ENCODE measurements at regions not wholly inside any gene's neighbourhood (a gene's known extent, or its start where the extent isn't known, plus 50 kb on each side); places are given as distances from the start of the nearest gene placed in this dataset.

GRCh38 chr1:229810140-229810539 lies 184.1 kb downstream of the URB2 start:
- no peaks in the 10 kb centered on the region for H3K4me1 Mint-ChIP-seq (ENCODE audit: low read depth)
- peaks cover 20% of the 10 kb centered on the region for H3K9me3 Mint-ChIP-seq
- no peak overlapping the region for H3K27ac Mint-ChIP-seq
- no peak for TF ChIP-seq CTCF (IDR thresholded peaks at IDR 0.05)
- H3K36me3 Mint-ChIP-seq (ENCODE audit: low read depth), result no peaks in the 10 kb centered on the region
- no peak for DNase-seq
- no peak overlapping the region for H3K4me3 Mint-ChIP-seq
- peaks cover 2% of the 10 kb centered on the region for H3K27me3 Mint-ChIP-seq (ENCODE audit: insufficient read depth)

- Mint-ChIP-seq H3K27ac (no peak overlapping the region), H3K4me1 (ENCODE audit: low read depth) (no peaks in the 10 kb centered on the region), H3K9me3 (peaks cover 16% of the 10 kb centered on the region), H3K36me3 (ENCODE audit: low read depth) (no peaks in the 10 kb centered on the region), H3K27me3 (ENCODE audit: insufficient read depth) (peaks cover 2% of the 10 kb centered on the region), H3K4me3 (no peak overlapping the region)
- DNase-seq, result no peak
- no peak for TF ChIP-seq CTCF (IDR thresholded peaks at IDR 0.05)
Measured at GRCh38 chr1:229810961-229811360, 184.9 kb downstream of the URB2 start.

GRCh38 chr1:229812148-229812547 lies 186.1 kb downstream of the URB2 start:
- Mint-ChIP-seq H3K4me1 (ENCODE audit: low read depth) (no peaks in the 10 kb centered on the region), H3K27me3 (ENCODE audit: insufficient read depth) (peaks cover 2% of the 10 kb centered on the region), H3K9me3 (peaks cover 16% of the 10 kb centered on the region), H3K4me3 (no peak overlapping the region), H3K27ac (no peak overlapping the region), H3K36me3 (ENCODE audit: low read depth) (no peaks in the 10 kb centered on the region)
- no peak for TF ChIP-seq CTCF (IDR thresholded peaks at IDR 0.05)
- no peak for DNase-seq

- Mint-ChIP-seq H3K4me1 (ENCODE audit: low read depth) (no peaks in the 10 kb centered on the region), H3K4me3 (no peak overlapping the region), H3K27me3 (ENCODE audit: insufficient read depth) (peaks cover 2% of the 10 kb centered on the region), H3K27ac (no peak overlapping the region), H3K9me3 (peaks cover 16% of the 10 kb centered on the region), H3K36me3 (ENCODE audit: low read depth) (no peaks in the 10 kb centered on the region)
- TF ChIP-seq CTCF (IDR thresholded peaks at IDR 0.05), result no peak
- no peak for DNase-seq
Measured at GRCh38 chr1:229812693-229813092, 186.6 kb downstream of the URB2 start.

GRCh38 chr1:229815076-229815475 lies 189.0 kb downstream of the URB2 start:
- no peak overlapping the region for H3K4me3 Mint-ChIP-seq
- H3K4me1 Mint-ChIP-seq (ENCODE audit: low read depth), result no peaks in the 10 kb centered on the region
- H3K27me3 Mint-ChIP-seq (ENCODE audit: insufficient read depth), result peaks cover 2% of the 10 kb centered on the region; the same call in 1 of the 2 replicates
- no peak for DNase-seq
- no peaks in the 10 kb centered on the region for H3K36me3 Mint-ChIP-seq (ENCODE audit: low read depth)
- TF ChIP-seq CTCF (IDR thresholded peaks at IDR 0.05), result no peak
- peaks cover 12% of the 10 kb centered on the region for H3K9me3 Mint-ChIP-seq
- no peak overlapping the region for H3K27ac Mint-ChIP-seq

- TF ChIP-seq CTCF (IDR thresholded peaks at IDR 0.05), result no peak
- peaks cover 3% of the 10 kb centered on the region; the same call in 1 of the 2 replicates for H3K9me3 Mint-ChIP-seq
- no peaks in the 10 kb centered on the region for H3K4me1 Mint-ChIP-seq (ENCODE audit: low read depth)
- H3K36me3 Mint-ChIP-seq (ENCODE audit: low read depth), result no peaks in the 10 kb centered on the region
- H3K27me3 Mint-ChIP-seq (ENCODE audit: insufficient read depth), result peaks cover 3% of the 10 kb centered on the region
- no peak overlapping the region for H3K27ac Mint-ChIP-seq
- H3K4me3 Mint-ChIP-seq, result no peak overlapping the region
- DNase-seq, result no peak
Measured at GRCh38 chr1:229815961-229816360, 189.9 kb downstream of the URB2 start.

Measured in HFFc6 (cell line).